ENCODE measurements at regions not wholly inside any gene's neighbourhood (a gene's known extent, or its start where the extent isn't known, plus 50 kb on each side); places are given as distances from the start of the nearest gene placed in this dataset.

GRCh38 chr1:22228074-22228473 lies 85.2 kb upstream of the WNT4 start:
- TF ChIP-seq CTCF (conservative IDR thresholded peaks at IDR 0.05) (no peak), EZH2 (IDR thresholded peaks at IDR 0.05; ENCODE audit: low read depth) (no peak)

All from PC-9 (cell line).